Uterus (tissue), 3 donors: ENCODE measurements at regions not wholly inside any gene's neighbourhood (a gene's known extent, or its start where the extent isn't known, plus 50 kb on each side); places are given as distances from the start of the nearest gene placed in this dataset.

Source experiments
- DNase-seq, 2 donors: peaks; one replicate each; pipeline ENCODE4 v3.0.0-alpha.2; 2019 to 2020
- H3K27ac ChIP-seq, 2 donors: fragments of 200-600 bp; sonication (generic); 1 replicate in 1 of 2; 2 replicates in 1 of 2; pipeline ENCODE4 v1.5.1; 2016 to 2018
- H3K27me3 ChIP-seq, 2 donors: fragments of 200-600 bp; sonication (generic); one replicate each; pipeline ENCODE4 v1.5.1; 2018 to 2019; ENCODE audit warnings: control low read depth in 1 of 2
- H3K36me3 ChIP-seq, 2 donors: fragments of 200-600 bp; sonication (generic); one replicate each; pipeline ENCODE4 v1.5.1; 2019; ENCODE audit warnings: control low read depth in 1 of 2
- H3K4me1 ChIP-seq, 2 donors: fragments of 200-600 bp; sonication (generic); one replicate each; pipeline ENCODE4 v1.5.1; 2018 to 2019; ENCODE audit warnings: control low read depth in 1 of 2
- H3K4me3 ChIP-seq, 2 donors: fragments of 200-600 bp; sonication (generic); 1 replicate in 1 of 2; 2 replicates in 1 of 2; pipeline ENCODE4 v1.5.1; 2018 to 2019; ENCODE audit warnings: mild to moderate bottlenecking in 1 of 2
- H3K9me3 ChIP-seq, 2 donors: fragments of 200-600 bp; sonication (generic); one replicate each; pipeline ENCODE4 v1.5.1; 2019; ENCODE audit warnings: control low read depth in 1 of 2
- CTCF ChIP-seq, 4 experiments: fragments of 200-600 bp in 2 of 4; fragments of 450-650 bp in 2 of 4; sonication (generic) in 2 of 4; IDR thresholded peaks; one replicate each; pipeline ENCODE4 v1.5.1; 2016 to 2019; ENCODE audit warnings: antibody characterized with exemption in 4 of 4, mild to moderate bottlenecking in 2 of 4, moderate library complexity in 1 of 4
- POLR2A ChIP-seq, 2 donors: fragments of 450-650 bp; IDR thresholded peaks; one replicate each; pipeline ENCODE4 v1.6.1; 2016; ENCODE audit warnings: antibody characterized with exemption in 2 of 2, mild to moderate bottlenecking in 1 of 2, moderate library complexity in 1 of 2
- intact Hi-C: fragments of 100-400 bp; cut with DNase I; formaldehyde crosslinking; loops from one replicate; pipeline ENCODE4 v1.15.1; 2023; ENCODE audit warnings: low total_unique reads
- donor health status: DM: yes; HTN: yes; CAD: no.

- H3K36me3 ChIP-seq, result no peaks in the 10 kb centered on the region
- no peaks in the 10 kb centered on the region for H3K4me1 ChIP-seq
- DNase-seq, result no peak
- no peaks in the 10 kb centered on the region for H3K27me3 ChIP-seq
- TF ChIP-seq CTCF (IDR thresholded peaks at IDR 0.05) (no peak), POLR2A (IDR thresholded peaks at IDR 0.05) (no peak)
- intact Hi-C loops, result no loop called here
- H3K4me3 ChIP-seq, result no peak overlapping the region
- no peaks in the 10 kb centered on the region for H3K9me3 ChIP-seq
- H3K27ac ChIP-seq, result no peak overlapping the region
Measured at GRCh38 chr5:21686706-21687105, 1166.4 kb downstream of the CDH12 start.

- H3K36me3 ChIP-seq, result no peaks in the 10 kb centered on the region
- TF ChIP-seq POLR2A (IDR thresholded peaks at IDR 0.05) (no peak), CTCF (IDR thresholded peaks at IDR 0.05) (no peak)
- H3K4me1 ChIP-seq, result no peaks in the 10 kb centered on the region
- intact Hi-C loops, result no loop called here
- no peak overlapping the region for H3K27ac ChIP-seq
- H3K9me3 ChIP-seq, result no peaks in the 10 kb centered on the region
- no peak overlapping the region for H3K4me3 ChIP-seq
- no peaks in the 10 kb centered on the region for H3K27me3 ChIP-seq
- no peak for DNase-seq
Measured at GRCh38 chr5:21685522-21685921, 1167.6 kb downstream of the CDH12 start.

- intact Hi-C loops, result no loop called here
- Histone ChIP-seq H3K27me3 (no peaks in the 10 kb centered on the region), H3K9me3 (no peaks in the 10 kb centered on the region), H3K4me1 (no peaks in the 10 kb centered on the region), H3K36me3 (no peaks in the 10 kb centered on the region), H3K4me3 (no peak overlapping the region), H3K27ac (no peak overlapping the region)
- TF ChIP-seq POLR2A (IDR thresholded peaks at IDR 0.05) (no peak), CTCF (IDR thresholded peaks at IDR 0.05) (no peak)
- DNase-seq, result no peak
Measured at GRCh38 chr5:21684992-21685391, 1168.2 kb downstream of the CDH12 start.

GRCh38 chr5:21681911-21682310 is 1171.2 kb downstream of the CDH12 start:
- Histone ChIP-seq H3K27me3 (no peaks in the 10 kb centered on the region), H3K27ac (no peak overlapping the region), H3K4me3 (no peak overlapping the region), H3K36me3 (no peaks in the 10 kb centered on the region), H3K9me3 (no peaks in the 10 kb centered on the region), H3K4me1 (no peaks in the 10 kb centered on the region)
- intact Hi-C loops, result no loop called here
- DNase-seq, result no peak
- TF ChIP-seq POLR2A (IDR thresholded peaks at IDR 0.05) (no peak), CTCF (IDR thresholded peaks at IDR 0.05) (no peak)

GRCh38 chr5:21680641-21681040 is 1172.5 kb downstream of the CDH12 start:
- DNase-seq, result no peak
- H3K36me3 ChIP-seq, result no peaks in the 10 kb centered on the region
- intact Hi-C loops, result no loop called here
- no peaks in the 10 kb centered on the region for H3K27me3 ChIP-seq
- no peak overlapping the region for H3K4me3 ChIP-seq
- TF ChIP-seq POLR2A (IDR thresholded peaks at IDR 0.05) (no peak), CTCF (IDR thresholded peaks at IDR 0.05) (no peak)
- H3K4me1 ChIP-seq, result no peaks in the 10 kb centered on the region
- no peaks in the 10 kb centered on the region for H3K9me3 ChIP-seq
- H3K27ac ChIP-seq, result no peak overlapping the region
